Endothelial cell of umbilical vein (primary cell): ENCODE measurements at regions not wholly inside any gene's neighbourhood (a gene's known extent, or its start where the extent isn't known, plus 50 kb on each side); places are given as distances from the start of the nearest gene placed in this dataset.

ENCODE experiments used
- BruUV-seq: library from RNA; stranded (reverse); fragments of 400-500 nt; replicated peaks from 2 replicates; lab custom pipeline; 2021; lab: Mats Ljungman, UMichigan
- CTCF ChIA-PET: fragments of 300-600, 350-600 bp; sonication (Branson Sonifier 250); formaldehyde crosslinking; loops from one replicate; lab custom pipeline; 2021; ENCODE audit warnings: antibody characterized with exemption, inconsistent platforms; lab: Charles Lee
- POLR2A ChIA-PET: fragments of 300-600, 350-600 bp; sonication (Branson Sonifier 250); formaldehyde crosslinking; loops from one replicate; lab custom pipeline; 2021; ENCODE audit warnings: antibody characterized with exemption, inconsistent platforms; lab: Charles Lee
- DNase-seq: peaks from one replicate; pipeline ENCODE4 v3.0.0-alpha.2; 2011; ENCODE audit warnings: low read depth, low spot score
- FAIRE-seq: peaks from 2 replicates; lab custom pipeline; 2011; peaks lifted over from hg19 to GRCh38; lab: Jason Lieb, UNC
- H2AFZ ChIP-seq: 2 replicates; pipeline ENCODE4 v1.6.0; 2012; ENCODE audit warnings: low read depth, low read length, control low read depth, inconsistent platforms
- H3K27ac ChIP-seq: 2 replicates; pipeline ENCODE4 v1.5.1; 2011; ENCODE audit warnings: low read depth, mild to moderate bottlenecking, control low read depth, low read length, moderate library complexity; ENCODE audit not compliant: insufficient read depth
- H3K27me3 ChIP-seq, 2 experiments: 2 replicates each; pipeline versions ENCODE4 v1.6.0 to v1.6.1; 2011; ENCODE audit warnings: low read length in 2 of 2, mixed read lengths in 1 of 2; ENCODE audit not compliant: control insufficient read depth in 2 of 2, insufficient read depth in 2 of 2
- H3K36me3 ChIP-seq, 2 experiments: 2 replicates in 1 of 2; 3 replicates in 1 of 2; pipeline ENCODE4 v1.5.1; 2011; ENCODE audit warnings: low read length in 2 of 2, mild to moderate bottlenecking in 1 of 2, moderate library complexity in 1 of 2; ENCODE audit not compliant: control insufficient read depth in 2 of 2, insufficient read depth in 2 of 2; ENCODE audit errors: extremely low read depth in 1 of 2
- H3K4me1 ChIP-seq: 3 replicates; pipeline ENCODE4 v1.5.1; 2011; ENCODE audit warnings: mild to moderate bottlenecking, low read length; ENCODE audit not compliant: control insufficient read depth, insufficient read depth; ENCODE audit errors: extremely low read depth
- H3K4me2 ChIP-seq: 2 replicates; pipeline ENCODE4 v1.6.1; 2011; ENCODE audit warnings: low read length, control low read depth, mixed read lengths; ENCODE audit not compliant: insufficient read depth
- H3K4me3 ChIP-seq, 3 experiments: fragments of 200-600 bp in 1 of 3; sonication (generic), shearing (Covaris generic) in 1 of 3; replicated peaks in 1 of 3; 2 replicates each; pipeline ENCODE4 v1.5.1; 2011 to 2016; ENCODE audit warnings: control low read depth in 3 of 3, low read length in 3 of 3, mild to moderate bottlenecking in 2 of 3, inconsistent platforms in 1 of 3, low read depth in 1 of 3, moderate library complexity in 1 of 3; ENCODE audit not compliant: insufficient read depth in 1 of 3
- H3K79me2 ChIP-seq: 2 replicates; pipeline ENCODE4 v1.6.0; 2012; ENCODE audit warnings: low read length, inconsistent platforms; ENCODE audit not compliant: control insufficient read depth, insufficient read depth
- H3K9ac ChIP-seq: replicated peaks from 2 replicates; pipeline ENCODE3; 2011; ENCODE audit warnings: low read length, control low read depth; ENCODE audit not compliant: insufficient read depth; ENCODE audit errors: extremely low read depth
- H3K9me1 ChIP-seq: replicated peaks from 3 replicates; pipeline ENCODE4 v1.6.0; 2011; ENCODE audit warnings: mild to moderate bottlenecking, low read length; ENCODE audit not compliant: control insufficient read depth, insufficient read depth; ENCODE audit errors: extremely low read depth
- H3K9me3 ChIP-seq: replicated peaks from 2 replicates; pipeline ENCODE4 v1.5.1; 2012; ENCODE audit warnings: low read length, inconsistent platforms; ENCODE audit not compliant: control insufficient read depth, insufficient read depth
- H4K20me1 ChIP-seq: replicated peaks from 2 replicates; pipeline ENCODE3; 2011; ENCODE audit warnings: mild to moderate bottlenecking, low read length; ENCODE audit not compliant: control insufficient read depth, insufficient read depth; ENCODE audit errors: extremely low read depth
- EZH2 ChIP-seq: IDR thresholded peaks from 2 replicates; pipeline ENCODE4 v1.6.1; 2012; ENCODE audit warnings: borderline replicate concordance, low read depth, mild to moderate bottlenecking, moderate library complexity, low read length, inconsistent platforms; ENCODE audit not compliant: severe bottlenecking
- FOS ChIP-seq: IDR thresholded peaks from 2 replicates; pipeline ENCODE4 v1.6.1; 2011; ENCODE audit warnings: mild to moderate bottlenecking, low read length, moderate library complexity, borderline replicate concordance; ENCODE audit not compliant: insufficient read depth
- GATA2 ChIP-seq: IDR thresholded peaks from 2 replicates; pipeline ENCODE4 v1.7.0; 2011; ENCODE audit warnings: low read depth, mild to moderate bottlenecking, moderate library complexity, mixed read lengths, low read length; ENCODE audit not compliant: insufficient read length, insufficient read depth
- POLR2AphosphoS5 ChIP-seq: IDR thresholded peaks from 2 replicates; pipeline ENCODE4 v1.6.1; 2012; ENCODE audit warnings: low read depth, mild to moderate bottlenecking, control low read depth, low read length, moderate library complexity; ENCODE audit not compliant: insufficient read depth
- dilution Hi-C: fragments of 300-500 bp; cut with MboI; formaldehyde crosslinking; loops from one replicate; pipeline ENCODE4 v1.15.0; 2019; ENCODE audit warnings: low sequenced_read_pairs; ENCODE audit not compliant: extremely low pct_ligation_motif_present
- intact Hi-C: fragments of 100-400 bp; cut with micrococcal nuclease; formaldehyde crosslinking; loops from one replicate; pipeline ENCODE4 v1.10.0; 2022
- TF ChIP-seq, protein P1 (sequence below): IDR thresholded peaks from 2 replicates; pipeline ENCODE4 v1.6.1; 2011; ENCODE audit not compliant: insufficient read depth, insufficient read length

DNA sequence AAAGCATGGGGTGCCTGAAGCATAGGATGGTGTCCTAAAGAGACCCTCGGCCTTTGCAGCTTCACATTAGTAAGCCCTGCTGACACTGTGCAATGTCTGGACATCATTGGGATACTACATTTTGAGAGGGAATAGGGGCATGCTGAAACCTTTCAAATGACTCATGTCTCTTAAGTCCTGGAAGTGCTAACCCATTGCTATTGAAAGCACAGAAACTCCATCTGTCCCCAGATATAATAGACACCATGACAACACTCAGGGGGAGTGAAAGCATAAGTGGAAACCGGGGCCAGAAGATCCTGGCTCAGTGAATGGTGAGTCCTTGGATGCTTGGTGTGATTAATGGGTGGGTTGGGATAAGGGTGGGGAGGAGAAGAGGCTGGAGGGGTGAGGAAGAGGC lies 595.5 kb upstream of the ID2 start:
- H3K36me3 ChIP-seq, result no peaks in the 10 kb centered on the region
- no peak overlapping the region for H3K4me2 ChIP-seq
- H3K9ac ChIP-seq, result no peak overlapping the region
- H3K9me3 ChIP-seq, result no peaks in the 10 kb centered on the region
- no peak overlapping the region for H2AFZ ChIP-seq
- no peaks in the 10 kb centered on the region for H3K4me1 ChIP-seq
- no peaks in the 10 kb centered on the region for H4K20me1 ChIP-seq
- no peaks in the 10 kb centered on the region for H3K27me3 ChIP-seq
- no peaks in the 10 kb centered on the region for H3K9me1 ChIP-seq
- no peak for FAIRE-seq
- no peaks in the 10 kb centered on the region for H3K79me2 ChIP-seq
- TF ChIP-seq GATA2, result no peak
- TF ChIP-seq, protein P1, sequence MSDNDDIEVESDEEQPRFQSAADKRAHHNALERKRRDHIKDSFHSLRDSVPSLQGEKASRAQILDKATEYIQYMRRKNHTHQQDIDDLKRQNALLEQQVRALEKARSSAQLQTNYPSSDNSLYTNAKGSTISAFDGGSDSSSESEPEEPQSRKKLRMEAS, result no peak
- no peak overlapping the region for H3K27ac ChIP-seq
- no peak overlapping the region for H3K4me3 ChIP-seq
- intact Hi-C loops, result no loop called here
- ChIA-PET CTCF (no interaction called here), POLR2A (no interaction called here)
- dilution Hi-C loops, result no loop called here
- no TSS peak for BruUV-seq
- no peak for DNase-seq

DNA sequence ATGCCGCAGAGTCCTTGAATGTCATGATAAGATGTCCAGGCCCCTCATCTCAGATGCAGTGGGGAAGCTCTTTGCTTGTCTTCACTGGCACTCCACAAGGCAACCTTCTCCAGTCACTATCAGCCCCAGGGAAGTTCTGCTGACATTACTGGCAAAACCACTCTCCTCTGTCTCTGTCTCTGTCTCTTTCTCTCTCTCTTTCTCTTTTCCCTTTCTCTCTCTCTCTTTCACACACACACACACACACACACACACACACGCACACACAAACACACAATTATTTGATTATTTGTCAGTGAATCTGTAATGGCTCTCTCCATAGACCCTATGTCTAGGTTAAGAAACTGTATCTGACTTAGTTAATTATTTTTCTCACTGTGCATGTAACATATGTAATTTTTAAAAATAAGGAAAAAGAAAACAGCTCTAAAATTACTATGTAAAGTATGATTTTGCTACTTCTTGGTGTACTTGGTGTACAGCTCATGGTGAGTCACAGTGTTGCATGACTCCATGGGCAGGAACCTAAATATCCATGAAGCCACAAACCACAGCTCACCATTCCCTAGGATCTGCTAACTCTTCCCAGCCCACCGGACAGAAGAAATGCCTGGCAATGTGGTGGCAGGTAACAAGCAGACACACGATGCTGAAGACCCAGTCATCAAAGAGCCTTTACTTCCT lies 594.9 kb upstream of the ID2 start:
- no TSS peak for BruUV-seq
- no peak overlapping the region for H3K4me2 ChIP-seq
- intact Hi-C loops, result no loop called here
- no peaks in the 10 kb centered on the region for H3K27me3 ChIP-seq
- no peaks in the 10 kb centered on the region for H3K36me3 ChIP-seq
- no peak for FAIRE-seq
- POLR2A ChIA-PET, result no interaction called here
- TF ChIP-seq EZH2 (no peak), POLR2AphosphoS5 (no peak), FOS (peak; percentile 39)
- H2AFZ ChIP-seq, result no peak overlapping the region
- H3K9ac ChIP-seq, result no peak overlapping the region
- CTCF ChIA-PET, result no interaction called here
- no peaks in the 10 kb centered on the region for H4K20me1 ChIP-seq
- no peak overlapping the region for H3K4me3 ChIP-seq
- H3K79me2 ChIP-seq, result no peaks in the 10 kb centered on the region
- no peak overlapping the region for H3K27ac ChIP-seq
- no peaks in the 10 kb centered on the region for H3K9me3 ChIP-seq
- no peak for DNase-seq
- dilution Hi-C loops, result no loop called here
- no peaks in the 10 kb centered on the region for H3K9me1 ChIP-seq
- H3K4me1 ChIP-seq, result no peaks in the 10 kb centered on the region
